ENCODE measurements at regions not wholly inside any gene's neighbourhood (a gene's known extent, or its start where the extent isn't known, plus 50 kb on each side); places are given as distances from the start of the nearest gene placed in this dataset.
"Not testable (repeated sequence)": the region's sequence is repeated elsewhere in the genome, so short reads cannot be mapped to it uniquely, and the experiment has no call there.

DNA sequence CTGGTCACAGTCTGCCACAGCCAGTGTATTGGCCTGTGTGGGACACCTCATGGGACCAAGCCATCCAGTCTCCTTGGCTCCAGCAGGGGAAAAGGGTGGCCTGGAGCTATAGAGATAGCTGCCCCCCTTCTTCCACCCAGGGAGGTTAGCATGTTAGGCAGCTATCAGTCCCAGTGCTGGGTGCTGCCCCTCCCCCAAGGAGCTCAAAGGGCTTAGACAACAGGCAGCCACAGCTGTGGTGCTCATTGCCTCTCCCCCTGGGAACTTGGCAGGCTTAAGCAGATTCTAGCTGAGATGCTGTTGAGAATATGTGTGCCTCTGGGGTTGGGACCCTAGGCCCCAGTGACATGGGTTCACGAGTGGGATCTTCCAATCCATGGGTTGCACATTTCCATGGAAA, 226.0 kb upstream of the PTGER4 start:
- no peak for TF ChIP-seq CTCF (IDR thresholded peaks at IDR 0.05; ENCODE audit: insufficient read depth, low read depth, low read length, missing control alignments)
- no peak overlapping the region for H3K4me3 ChIP-seq (ENCODE audit: low read depth, low read length)
- DNase-seq (ENCODE audit: low read depth) = no peak

- DNase-seq (ENCODE audit: low read depth) = peak; percentile 20
- no peak for TF ChIP-seq CTCF (IDR thresholded peaks at IDR 0.05; ENCODE audit: insufficient read depth, low read depth, low read length, missing control alignments)
- H3K4me3 ChIP-seq (ENCODE audit: low read depth, low read length) = no peak overlapping the region
These were observed 226.7 kb upstream of the PTGER4 start for GRCh38 chr5:40452874-40453624.

- no peak for TF ChIP-seq CTCF (IDR thresholded peaks at IDR 0.05; ENCODE audit: insufficient read depth, low read depth, low read length, missing control alignments)
- no peak overlapping the region for H3K4me3 ChIP-seq (ENCODE audit: low read depth, low read length)
- no peak for DNase-seq (ENCODE audit: low read depth)
These were observed 232.3 kb upstream of the PTGER4 start for GRCh38 chr5:40447438-40447837.

DNA sequence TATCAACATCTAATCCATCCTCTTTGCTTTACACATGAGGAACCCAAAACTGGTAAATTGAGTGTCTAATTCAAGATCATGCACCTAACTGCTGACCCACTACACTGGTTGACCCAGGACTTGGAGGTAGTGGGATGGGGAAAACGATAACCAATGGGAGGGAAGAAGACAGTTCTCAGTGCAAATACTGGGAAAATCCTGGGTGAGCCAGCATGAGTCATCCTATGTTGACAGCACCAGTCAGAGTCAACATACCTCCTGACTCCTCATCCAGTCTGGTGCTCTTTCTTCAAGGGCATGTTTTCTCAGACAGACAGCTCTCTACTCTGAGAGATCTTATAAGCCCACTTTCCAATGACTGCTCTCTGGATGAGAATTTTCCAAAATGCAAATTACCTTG, 232.8 kb upstream of the PTGER4 start:
- TF ChIP-seq CTCF (IDR thresholded peaks at IDR 0.05; ENCODE audit: insufficient read depth, low read depth, low read length, missing control alignments) = no peak
- no peak for DNase-seq (ENCODE audit: low read depth)
- no peak overlapping the region for H3K4me3 ChIP-seq (ENCODE audit: low read depth, low read length)

DNA sequence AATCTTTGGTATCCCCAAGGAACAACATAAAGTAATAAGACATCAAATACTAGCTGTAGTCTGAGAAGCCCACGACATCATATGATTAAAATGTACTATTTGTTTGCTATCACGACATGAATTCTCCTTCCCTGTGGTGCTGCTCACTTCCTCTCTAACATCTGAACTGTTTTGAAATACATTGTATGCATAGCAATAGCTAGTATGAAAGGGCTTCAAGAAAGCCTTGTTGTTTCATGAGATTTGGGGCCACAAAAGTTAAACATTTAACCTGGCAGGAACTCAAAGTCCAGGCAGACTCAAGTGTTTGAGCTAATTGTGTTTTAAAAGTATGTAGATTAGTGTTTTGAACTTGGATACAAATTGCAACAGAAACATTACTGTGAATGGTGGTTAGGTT, 237.4 kb upstream of the PTGER4 start:
- no peak for TF ChIP-seq CTCF (IDR thresholded peaks at IDR 0.05; ENCODE audit: insufficient read depth, low read depth, low read length, missing control alignments)
- DNase-seq (ENCODE audit: low read depth) = no peak
- no peak overlapping the region for H3K4me3 ChIP-seq (ENCODE audit: low read depth, low read length)

DNA sequence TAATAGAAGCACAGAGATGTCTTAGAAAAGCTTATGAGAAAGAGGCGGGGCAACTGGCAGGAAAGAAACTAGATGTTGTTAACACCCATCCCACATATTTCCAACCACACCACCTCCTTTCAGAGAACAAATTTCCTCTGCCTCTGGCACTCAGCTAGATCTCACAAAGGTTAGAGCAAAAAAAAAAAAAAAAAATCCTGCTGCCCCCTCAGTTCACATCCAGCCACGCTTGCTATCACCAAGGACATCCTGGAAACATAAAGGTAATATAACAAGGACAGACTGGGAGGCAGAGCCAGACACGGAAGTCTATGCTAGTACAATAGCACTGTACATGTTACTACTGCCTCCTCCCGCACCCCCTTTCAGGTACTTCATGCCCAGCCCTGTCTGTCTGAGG, 238.0 kb upstream of the PTGER4 start:
- no peak overlapping the region for H3K4me3 ChIP-seq (ENCODE audit: low read depth, low read length)
- no peak for DNase-seq (ENCODE audit: low read depth)
- no peak for TF ChIP-seq CTCF (IDR thresholded peaks at IDR 0.05; ENCODE audit: insufficient read depth, low read depth, low read length, missing control alignments)

DNA sequence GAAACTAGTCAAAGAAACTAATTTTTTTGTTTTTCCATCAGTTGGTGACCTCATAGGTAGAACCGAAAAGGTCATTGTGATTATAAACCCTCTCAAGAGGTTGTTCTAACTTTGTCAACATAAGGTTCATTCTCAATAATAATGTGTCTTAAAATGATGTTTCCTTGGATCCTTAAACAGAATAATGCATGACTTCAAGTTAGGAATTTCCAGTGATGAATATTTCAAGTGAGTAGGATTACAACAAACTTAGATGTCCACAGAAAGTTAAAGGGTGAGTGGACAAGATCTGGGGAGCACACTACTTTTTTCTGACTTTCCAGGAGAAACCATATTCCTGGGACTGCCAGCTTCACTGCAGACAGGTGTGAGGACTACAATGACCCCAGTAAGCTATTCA, 239.0 kb upstream of the PTGER4 start:
- TF ChIP-seq CTCF (IDR thresholded peaks at IDR 0.05; ENCODE audit: insufficient read depth, low read depth, low read length, missing control alignments) = no peak
- no peak for DNase-seq (ENCODE audit: low read depth)
- no peak overlapping the region for H3K4me3 ChIP-seq (ENCODE audit: low read depth, low read length)

GRCh38 chr5:40439103-40439502, 240.6 kb upstream of the PTGER4 start:
- not testable (repeated sequence) for H3K4me3 ChIP-seq (ENCODE audit: low read depth, low read length); DNase-seq (ENCODE audit: low read depth)

DNA sequence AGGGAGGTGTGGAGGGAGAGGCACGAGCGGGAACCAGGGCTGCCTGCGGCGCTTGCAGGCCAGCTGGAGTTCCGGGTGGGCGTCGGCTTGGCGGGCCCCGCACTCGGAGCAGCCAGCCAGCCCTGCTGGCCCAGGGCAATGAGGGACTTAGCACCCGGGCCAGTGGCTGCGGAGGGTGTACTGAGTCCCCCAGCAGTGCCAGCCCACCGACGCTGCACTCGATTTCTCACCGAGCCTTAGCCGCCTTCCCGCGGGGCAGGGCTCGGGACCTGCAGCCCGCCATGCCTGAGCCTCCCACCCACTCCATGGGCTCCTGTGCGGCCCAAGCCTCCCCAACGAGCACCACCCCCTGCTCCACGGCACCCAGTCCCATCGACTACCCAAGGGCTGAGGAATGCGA, 241.1 kb upstream of the PTGER4 start:
- H3K4me3 ChIP-seq (ENCODE audit: low read depth, low read length); DNase-seq (ENCODE audit: low read depth): not testable (repeated sequence)
